GM21576 (cell line): ENCODE measurements at regions not wholly inside any gene's neighbourhood (a gene's known extent, or its start where the extent isn't known, plus 50 kb on each side); places are given as distances from the start of the nearest gene placed in this dataset.
"Not testable (repeated sequence)": the region's sequence is repeated elsewhere in the genome, so short reads cannot be mapped to it uniquely, and the experiment has no call there.

ENCODE experiments used
- ATAC-seq: cut with Tn5 transposase; IDR thresholded peaks from one replicate; pipeline ENCODE4 v1.9.1; 2021; ENCODE audit warnings: mild to moderate bottlenecking, moderate library complexity; ENCODE audit not compliant: unreplicated experiment

DNA sequence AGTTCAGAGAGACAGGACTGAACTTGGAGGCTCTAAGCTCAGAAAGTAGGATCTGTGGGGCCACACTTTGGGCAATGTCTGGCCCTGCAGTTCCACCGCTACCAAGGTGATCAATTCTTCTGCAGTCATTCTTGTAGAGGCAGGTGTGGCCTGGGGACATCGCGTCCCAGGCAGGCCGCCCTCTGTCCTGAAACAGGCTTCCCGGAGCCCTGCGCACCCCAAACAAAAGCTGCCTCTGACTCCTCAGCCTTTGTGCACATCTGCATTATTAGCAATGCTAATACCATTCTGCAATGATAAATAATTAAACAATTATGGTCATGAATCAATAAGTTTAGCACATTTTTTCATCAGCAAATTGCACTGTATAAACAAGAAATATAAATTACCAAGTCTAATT lies 160.2 kb downstream of the URI1 start:
- ATAC-seq, result no peak

DNA sequence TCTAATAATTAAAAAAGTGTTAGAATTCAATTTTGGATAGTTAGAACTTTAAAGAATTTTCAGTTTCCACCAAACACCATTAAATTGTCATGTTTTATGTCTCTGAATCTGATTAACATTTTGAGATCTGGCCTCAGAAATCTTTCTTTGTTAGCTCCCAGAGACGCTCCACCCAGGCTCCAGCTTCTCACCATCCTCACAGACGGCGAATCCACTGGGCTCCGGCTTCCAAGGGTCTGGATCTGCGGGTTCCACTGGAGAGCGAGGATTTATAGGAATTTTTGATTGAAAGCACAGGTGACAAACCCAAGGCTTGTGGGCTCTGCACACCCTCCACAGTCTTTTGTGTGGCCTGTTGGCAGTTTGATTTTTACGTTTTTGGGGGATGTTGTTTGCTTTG lies 160.6 kb downstream of the URI1 start:
- ATAC-seq, result no peak

DNA sequence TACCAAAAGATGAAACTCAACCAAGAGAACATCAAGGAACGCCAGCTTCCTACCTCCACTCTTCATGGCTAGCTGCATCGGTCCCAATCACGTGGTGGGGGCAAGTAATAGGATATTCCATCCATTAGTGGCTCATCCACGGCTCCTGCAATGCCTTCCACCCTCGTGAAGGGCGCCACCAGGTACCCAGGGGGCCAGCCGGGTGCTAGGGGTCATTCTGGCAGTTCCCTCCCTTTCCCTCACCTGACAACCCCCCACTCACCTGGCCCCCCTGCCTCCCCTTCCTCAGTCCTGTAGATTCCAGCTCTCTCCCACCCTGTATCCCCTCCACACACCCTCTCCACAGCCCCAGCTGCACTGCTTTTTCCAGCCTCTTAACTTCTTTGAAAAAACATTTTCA lies 161.9 kb downstream of the URI1 start:
- ATAC-seq, result no peak

DNA sequence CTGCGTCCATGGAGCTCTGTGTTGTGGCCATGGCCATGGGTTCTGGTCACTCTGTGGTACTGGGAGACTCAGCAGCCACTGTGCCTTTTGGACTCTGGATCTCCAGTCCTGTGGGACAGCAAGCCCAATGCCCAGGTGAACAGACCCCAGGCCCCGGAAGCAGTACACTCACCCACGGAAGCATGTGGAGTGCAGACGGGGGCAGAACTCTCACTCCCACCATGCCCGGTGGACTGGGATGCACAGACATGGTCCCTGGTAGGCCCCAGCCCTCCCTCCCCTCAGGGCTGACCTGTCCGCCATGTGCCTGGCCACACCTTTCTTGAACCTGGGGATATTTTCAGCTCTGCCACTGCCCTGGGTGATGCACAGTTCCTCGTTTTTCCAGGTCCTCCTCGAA lies 163.3 kb downstream of the URI1 start:
- no peak for ATAC-seq

DNA sequence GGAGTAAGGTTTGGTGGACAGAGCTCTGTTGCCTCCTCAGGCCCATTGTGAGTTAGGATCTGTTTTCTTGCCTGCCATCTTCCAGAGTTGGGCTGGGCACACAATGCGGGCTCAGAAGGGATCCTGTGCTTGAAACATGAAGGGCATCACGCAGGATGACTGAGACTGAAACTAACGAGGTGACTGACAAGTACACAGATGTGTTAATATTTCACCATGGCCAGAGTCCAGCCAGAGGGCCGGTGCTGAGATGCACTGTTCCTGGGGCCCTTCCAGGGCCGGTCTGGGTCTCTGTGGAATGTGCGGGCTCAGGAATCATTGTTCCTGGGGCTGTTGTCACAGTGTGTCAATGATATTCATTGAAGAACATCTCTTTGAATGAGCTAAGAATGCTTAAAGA lies 163.7 kb downstream of the URI1 start:
- ATAC-seq, result no peak

DNA sequence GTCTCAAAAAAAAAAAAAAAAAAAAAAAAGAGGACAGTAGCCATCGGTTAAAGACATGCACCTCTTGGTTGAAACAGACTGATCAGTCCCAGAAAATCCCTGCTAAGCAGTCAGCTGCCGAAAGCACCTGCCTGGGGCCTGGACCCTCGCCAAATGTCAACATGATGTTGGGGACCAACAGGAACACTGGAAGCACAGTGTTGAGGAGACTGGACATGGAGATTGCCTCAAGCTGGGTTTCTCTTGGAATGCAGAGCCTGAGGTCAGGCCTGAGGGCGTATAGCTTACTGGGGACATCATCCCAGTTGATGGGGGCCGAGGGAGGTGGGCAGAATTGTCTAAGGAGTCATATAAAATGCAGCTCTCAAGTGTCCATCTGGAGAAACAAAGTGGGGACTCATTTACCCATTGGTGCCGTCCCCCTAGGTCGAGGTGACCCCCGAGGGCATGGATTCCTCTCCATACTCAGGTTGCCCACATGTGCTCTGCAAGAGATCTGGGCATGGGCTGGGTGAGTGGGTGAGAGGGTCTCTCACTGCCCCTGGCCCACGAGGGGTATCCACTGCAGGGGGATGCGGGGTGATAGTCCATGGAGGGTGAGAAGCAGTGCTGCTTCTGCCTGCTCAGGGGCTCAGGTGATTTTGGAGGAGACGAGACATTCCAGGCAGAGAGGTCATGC lies 164.5 kb downstream of the URI1 start:
- no peak for ATAC-seq

DNA sequence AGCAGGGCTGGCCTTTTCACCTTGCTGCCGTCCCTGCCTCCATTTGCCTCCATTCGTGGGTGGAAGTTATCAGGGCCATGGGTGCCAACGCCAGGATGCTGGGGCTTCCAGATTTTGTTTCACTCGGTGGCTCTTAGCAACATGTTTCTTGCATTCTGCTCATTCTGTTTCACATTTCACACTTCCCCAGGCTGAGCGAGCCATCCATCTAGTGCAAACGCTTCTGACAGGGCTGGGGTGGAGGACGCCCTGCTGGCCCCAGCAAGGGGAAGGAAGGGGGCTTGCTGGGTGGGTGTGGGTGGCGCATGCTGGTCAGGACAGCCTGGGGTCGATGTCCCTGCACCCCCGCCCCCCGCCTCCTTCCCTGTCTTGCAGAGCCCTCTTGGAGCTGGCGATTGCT lies 165.2 kb downstream of the URI1 start:
- no peak for ATAC-seq

DNA sequence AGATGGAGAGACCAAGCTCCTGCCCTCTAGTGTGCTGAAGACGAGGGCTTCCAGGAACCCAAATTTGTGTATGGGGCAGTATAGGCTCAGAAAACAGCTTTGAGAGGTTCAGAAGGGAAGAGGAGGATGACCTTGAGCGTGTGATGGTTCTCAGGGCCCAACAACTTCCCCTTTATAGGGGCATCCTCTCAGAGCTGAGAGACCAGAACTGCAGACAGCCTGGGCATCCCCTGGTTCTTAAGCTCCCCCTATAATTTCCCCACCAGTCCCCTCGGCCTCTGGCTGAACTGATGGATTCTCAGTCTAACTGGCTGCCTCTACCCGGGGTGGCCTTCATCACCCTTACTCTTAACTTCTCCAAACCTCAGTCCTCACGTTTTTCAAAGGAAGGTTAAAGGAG lies 167.5 kb downstream of the URI1 start:
- ATAC-seq, result no peak

DNA sequence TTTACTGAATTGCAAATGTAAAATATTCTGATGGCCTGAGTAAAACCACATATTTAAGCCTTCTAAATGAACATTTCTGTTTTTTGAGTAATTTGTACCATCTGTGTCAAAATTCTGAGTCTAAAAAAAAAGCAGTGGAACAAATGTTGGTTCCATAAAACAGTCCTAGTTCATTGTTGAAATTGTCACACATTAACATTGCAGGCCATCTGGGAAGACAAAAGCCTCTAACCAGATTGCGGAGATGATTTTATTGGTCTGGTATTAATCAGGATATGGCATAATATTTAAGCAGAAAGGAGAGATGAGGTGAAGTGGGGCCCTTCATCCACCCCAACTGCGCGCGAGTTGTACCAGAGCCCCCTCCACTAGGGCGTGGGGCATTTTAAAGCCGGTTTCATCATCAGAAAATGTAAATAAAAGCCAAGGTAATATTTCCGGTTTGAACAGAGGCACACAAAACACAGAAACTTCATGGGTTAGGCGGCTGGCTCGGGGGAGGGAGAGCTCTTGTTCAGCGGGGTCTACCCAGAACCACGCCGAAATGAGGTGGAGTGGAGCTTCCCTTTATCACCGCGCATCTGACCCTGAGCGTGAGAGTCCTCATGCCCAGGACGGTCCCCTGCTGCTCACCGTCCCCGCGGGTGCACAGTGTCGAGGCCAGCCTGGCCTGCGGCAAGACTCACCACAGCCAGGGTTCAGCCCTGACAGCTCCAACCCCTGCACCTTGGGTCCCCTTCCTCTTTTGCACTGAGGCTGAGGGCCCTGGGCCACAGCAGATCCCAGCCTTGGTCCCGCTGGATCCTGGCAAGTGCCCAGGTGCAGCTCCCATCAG lies 169.2 kb downstream of the URI1 start:
- no peak for ATAC-seq

DNA sequence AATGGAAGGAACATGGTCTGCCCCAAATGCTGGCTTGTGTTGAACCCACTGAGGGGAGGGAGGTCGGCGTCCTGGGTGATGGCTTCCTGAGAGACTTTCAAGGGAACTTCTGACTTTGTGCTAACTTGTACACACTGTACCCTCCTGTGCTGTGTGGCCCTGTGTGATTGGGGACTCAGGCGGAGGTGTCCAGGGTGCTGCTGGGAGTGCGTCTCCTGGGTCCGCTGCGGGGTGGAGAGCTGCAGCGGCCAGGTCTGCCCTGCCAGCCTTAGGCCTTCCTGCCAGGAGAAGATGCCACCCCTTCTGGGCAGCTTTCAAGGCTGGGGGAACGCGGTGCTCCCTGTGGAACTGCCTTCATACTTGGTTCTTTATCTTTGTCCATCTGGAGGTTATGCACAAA lies 170.1 kb downstream of the URI1 start:
- ATAC-seq, result no peak

DNA sequence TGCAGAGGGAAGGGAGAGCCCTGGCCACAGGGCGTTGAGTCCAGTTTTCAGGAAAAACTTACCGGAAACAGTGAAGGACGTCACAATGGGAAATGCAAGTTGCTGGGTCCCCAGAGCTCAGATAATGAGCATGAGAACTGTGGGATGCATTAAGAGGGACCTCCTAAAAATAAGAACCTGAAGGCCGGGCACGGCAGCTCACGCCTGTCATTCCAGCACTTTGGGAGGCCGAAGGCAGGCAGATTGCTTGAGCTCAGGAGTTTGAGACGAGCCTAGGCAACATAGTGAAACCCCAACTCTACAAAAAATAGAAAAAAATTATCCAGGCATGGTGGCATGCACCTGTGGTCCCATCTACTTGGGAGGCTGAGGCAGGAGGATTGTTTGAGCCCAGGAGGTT lies 170.6 kb downstream of the URI1 start:
- ATAC-seq, result no peak

DNA sequence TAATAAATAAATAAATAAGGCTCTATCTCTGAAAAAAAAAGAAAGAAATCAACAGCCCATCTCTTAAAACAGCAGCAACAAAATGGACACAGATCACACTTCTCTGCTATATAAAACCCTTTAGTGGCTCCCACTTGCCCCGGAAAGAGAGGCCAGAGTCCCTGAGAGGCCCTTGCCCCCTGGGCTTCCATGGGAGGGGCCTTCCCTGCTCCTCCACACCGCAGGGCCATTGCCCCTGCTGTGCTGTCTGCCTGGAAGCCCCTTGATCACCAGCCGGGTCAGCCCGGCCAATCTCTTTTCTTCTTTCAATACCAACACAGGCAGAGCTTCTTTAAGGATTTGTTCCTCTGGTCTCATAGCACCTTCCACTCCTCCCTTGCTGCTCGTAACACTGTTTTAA lies 171.1 kb downstream of the URI1 start:
- no peak for ATAC-seq

DNA sequence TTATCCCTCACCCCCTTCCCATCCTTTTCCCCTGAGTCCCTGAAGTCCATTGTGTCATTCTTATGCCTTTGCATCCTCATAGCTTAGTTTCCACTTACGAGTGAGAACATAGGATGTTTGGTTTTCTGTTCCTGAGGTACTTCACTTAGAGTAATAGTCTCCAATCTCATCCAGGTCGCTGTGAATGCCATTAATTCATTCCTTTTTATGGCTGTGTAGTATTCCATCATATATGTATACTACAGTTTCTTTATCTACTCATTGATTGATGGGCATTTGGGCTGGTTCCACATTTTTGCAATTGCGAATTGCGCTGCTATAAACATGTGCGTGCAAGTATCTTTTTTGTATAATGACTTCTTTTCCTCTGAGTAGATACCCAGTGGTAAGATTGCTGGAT lies 172.1 kb downstream of the URI1 start:
- ATAC-seq, result not testable (repeated sequence)

DNA sequence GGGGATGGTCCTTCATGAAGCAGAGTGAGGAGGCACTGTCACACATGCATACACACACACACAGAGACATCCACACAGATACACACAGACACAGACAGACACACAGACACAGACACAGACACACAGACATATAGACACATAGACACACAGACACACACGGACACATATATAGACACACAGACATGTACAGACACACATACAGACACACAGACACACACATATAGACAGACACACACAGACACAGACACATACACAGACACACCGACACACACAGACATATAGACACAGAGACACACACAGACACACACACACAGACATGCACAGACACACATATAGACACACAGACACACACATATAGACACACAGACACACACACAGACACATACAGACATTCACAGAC lies 173.9 kb downstream of the URI1 start:
- ATAC-seq, result no peak

DNA sequence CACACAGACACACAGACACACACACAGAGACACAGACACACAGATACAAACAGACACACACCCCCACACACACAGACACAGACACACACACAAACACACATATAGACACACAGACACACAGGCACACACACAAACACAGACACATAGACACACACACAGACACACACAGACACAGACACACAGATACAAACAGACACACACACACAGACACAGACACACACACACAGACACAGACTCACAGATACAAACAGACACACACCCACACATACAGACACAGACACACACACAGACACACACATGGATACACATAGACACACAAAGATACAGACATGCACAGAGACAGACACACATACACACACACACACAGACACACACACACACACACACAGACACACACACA lies 174.5 kb downstream of the URI1 start:
- ATAC-seq, result no peak

DNA sequence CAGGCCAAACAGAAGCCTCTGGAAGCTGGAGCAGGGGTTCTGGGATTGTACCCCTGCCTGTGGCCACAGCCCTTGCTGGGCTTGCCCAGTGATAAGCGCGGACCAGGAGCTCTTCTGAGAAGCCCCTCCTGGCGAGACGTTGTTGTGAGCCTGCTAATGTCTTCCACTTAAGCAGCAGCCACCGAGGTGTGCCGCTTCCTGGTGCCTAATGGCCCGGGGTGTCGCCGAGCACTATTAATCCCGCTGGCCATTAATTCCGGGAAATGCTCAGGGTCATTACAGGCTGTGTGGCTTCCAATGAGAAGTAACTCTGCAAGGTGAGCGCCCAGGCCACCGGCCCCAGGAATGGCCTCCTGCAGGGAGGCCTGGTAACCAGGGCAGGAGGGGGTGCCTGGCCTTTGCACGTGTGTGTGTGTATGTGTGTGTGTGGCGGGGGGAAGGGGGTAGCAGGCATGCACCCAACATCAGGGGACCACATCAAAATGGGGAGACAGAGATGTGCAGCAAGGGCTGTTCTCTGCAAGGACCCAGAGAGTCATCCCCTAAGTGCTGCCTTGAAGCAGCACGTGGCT lies 175.0 kb downstream of the URI1 start:
- ATAC-seq, result no peak

DNA sequence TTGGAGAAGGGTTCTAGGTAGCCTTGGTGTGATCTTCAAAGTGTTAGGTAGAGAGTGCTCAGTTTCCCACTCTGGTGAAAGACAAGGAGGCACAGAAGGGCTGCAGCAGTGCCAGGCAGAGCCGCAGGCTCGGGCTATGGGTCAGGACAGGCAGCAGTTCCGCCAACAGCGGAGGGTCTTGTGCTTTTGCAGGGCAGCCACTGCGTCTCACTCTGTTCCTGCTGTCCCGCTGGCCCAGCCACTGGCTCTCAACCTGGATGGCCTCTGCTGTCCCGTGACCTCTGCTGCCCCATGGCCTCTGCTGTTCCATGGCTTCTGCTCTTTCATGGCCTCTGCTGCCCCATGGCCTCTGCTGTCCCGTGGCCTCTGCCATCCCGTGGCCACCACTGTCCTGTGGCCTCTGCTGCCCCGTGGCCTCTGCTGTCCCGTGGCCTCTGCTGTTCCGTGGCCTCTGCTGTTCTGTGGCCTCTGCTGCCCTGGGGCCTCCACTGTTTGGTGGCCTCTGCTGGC lies 175.7 kb downstream of the URI1 start:
- ATAC-seq, result no peak

DNA sequence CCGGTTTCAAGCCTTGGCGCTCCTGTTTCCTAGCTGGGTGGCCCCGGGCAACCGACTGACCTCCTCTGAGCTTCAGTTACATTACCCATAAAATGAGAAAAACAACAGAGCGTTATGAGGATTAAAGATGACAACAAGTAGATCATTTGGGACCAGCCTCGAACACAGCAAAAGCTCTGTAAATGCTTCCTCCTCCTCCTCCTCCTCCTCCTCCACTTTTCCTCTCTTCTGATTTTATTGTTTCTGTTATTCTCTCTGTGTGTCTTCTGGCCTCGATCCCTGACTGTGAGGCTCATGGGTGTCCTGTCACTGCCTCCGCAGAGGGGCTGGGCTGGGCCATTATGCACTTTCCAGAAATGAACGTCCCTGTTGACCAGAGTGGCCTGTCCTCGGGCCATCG lies 176.2 kb downstream of the URI1 start:
- ATAC-seq, result no peak

DNA sequence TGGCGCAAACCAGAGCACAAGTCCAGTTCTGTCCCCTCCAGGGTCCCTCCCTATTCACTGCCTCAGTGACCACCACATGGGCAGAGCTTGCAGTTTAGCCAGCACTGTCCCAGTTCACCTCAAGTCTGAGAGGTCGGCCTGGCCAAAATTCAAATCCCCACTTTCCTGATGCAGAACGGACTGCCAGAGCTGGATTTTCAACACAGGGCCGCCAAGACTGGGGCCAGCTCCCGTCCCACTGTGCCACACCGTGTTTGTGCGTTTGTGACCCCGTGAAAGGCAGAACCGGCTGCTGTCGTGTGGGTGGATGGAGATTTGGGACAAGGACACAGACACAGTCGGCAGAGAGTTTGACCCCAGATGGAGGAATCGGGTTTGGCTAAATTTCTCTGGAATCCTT lies 176.7 kb downstream of the URI1 start:
- no peak for ATAC-seq

DNA sequence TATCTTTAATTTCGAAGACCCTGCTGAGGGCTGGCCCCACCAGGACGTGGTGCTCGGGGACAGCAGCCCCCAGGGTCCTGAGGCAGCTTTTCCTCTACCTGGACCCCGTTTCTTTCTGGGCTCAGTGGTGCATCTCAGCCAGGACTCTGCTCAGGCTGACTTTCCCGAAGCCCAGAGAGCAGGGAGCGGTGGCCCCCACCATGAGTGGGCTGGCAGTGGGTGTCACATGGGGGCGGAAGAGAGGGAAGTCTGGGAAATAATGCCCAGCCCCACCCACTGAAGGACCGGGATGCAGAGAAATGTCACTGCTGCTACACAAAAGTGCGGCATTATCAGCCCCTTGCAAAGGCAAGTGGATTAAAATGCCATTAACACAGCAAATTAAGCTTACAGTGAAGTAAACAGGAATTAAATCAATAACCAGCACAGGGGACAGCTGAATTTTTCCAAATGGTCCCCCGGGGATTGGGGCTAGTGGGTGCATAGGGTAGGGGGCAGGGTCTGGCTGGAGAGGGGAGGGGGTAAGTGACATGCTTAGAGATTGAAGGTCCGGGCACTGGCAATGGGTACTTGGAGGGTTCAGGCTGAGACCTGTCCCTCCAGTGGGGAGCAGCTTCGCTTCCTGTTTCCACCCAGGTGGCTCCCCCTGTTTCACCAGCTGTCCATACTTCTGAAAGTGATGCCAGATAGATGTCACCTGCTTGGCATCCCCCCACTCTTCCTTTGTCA lies 177.3 kb downstream of the URI1 start:
- ATAC-seq, result no peak

DNA sequence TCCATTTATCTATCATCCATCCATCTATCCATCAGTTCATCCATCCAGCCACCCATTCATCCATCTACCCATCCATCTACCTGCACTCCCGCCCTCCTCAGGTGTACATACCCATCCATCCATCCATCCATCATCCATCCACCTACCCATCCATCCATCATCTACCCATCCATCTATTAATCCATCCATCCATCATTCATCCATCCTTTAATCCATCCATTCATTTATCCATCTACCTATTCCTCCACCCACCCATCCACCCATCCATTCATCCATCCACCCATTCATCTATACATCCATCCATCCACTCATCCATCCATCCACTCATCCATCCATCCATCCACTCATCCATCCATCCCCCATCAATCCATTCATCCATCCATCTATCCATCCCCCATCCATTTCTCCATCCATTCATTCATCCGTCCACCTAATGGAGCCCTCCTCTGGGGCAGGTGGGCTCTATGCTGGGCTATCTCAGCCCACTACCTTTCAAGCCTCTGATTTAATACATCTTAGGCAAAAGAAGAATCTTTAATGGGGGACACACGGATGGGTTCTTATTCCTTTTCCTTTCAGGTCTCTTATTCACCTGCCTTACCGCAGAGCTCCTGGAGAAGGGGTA lies 178.9 kb downstream of the URI1 start:
- no peak for ATAC-seq
